Small intestine (tissue), 7 donors: ENCODE measurements at regions not wholly inside any gene's neighbourhood (a gene's known extent, or its start where the extent isn't known, plus 50 kb on each side); places are given as distances from the start of the nearest gene placed in this dataset.
"Not testable (repeated sequence)": the region's sequence is repeated elsewhere in the genome, so short reads cannot be mapped to it uniquely, and the experiment has no call there.

Experiments used
- DNase-seq, 2 donors: peaks; one replicate each; pipeline versions ENCODE4 v3.0.0 to v3.0.0-alpha.2; 2013
- FAIRE-seq: peaks from 2 replicates; lab custom pipeline; 2012; peaks lifted over from hg19 to GRCh38; lab: Jason Lieb, UNC
- H3K27ac ChIP-seq, 3 donors: one replicate each; pipeline ENCODE4 v1.5.1; 2013; ENCODE audit warnings: low read length in 2 of 3, mild to moderate bottlenecking in 2 of 3, control low read depth in 1 of 3, inconsistent platforms in 1 of 3, low read depth in 1 of 3, moderate library complexity in 1 of 3
- H3K27me3 ChIP-seq, 3 donors: one replicate each; pipeline ENCODE4 v1.6.1; 2013; ENCODE audit warnings: low read length in 3 of 3, inconsistent platforms in 1 of 3; ENCODE audit not compliant: control insufficient read depth in 3 of 3, insufficient read depth in 3 of 3
- H3K36me3 ChIP-seq, 3 donors: one replicate each; pipeline ENCODE4 v1.6.1; 2013; ENCODE audit warnings: low read length in 3 of 3, inconsistent platforms in 1 of 3, low read depth in 1 of 3, mild to moderate bottlenecking in 1 of 3, moderate library complexity in 1 of 3; ENCODE audit not compliant: control insufficient read depth in 3 of 3, insufficient read depth in 2 of 3
- H3K4me1 ChIP-seq, 3 donors: one replicate each; pipeline ENCODE4 v1.6.1; 2013; ENCODE audit warnings: low read length in 2 of 3, inconsistent platforms in 1 of 3, low read depth in 1 of 3, mild to moderate bottlenecking in 1 of 3, moderate library complexity in 1 of 3; ENCODE audit not compliant: control insufficient read depth in 3 of 3, insufficient read depth in 2 of 3
- H3K4me3 ChIP-seq, 3 donors: one replicate each; pipeline ENCODE4 v1.5.1; 2013; ENCODE audit warnings: low read length in 3 of 3, control low read depth in 1 of 3, inconsistent platforms in 1 of 3, low read depth in 1 of 3, mild to moderate bottlenecking in 1 of 3, moderate library complexity in 1 of 3
- H3K9me3 ChIP-seq, 2 donors: one replicate each; pipeline ENCODE4 v1.6.1; 2013; ENCODE audit warnings: low read depth in 1 of 2, low read length in 1 of 2; ENCODE audit not compliant: control insufficient read depth in 2 of 2, insufficient read depth in 1 of 2
- WGBS, 3 donors: extraction: QIAGEN DNeasy Blood & Tissue Kit; methylation state at CpG; one replicate each; pipeline ENCODE4 v1.1.7; 2013; 5-methylcytosine and 5-hydroxymethylcytosine counted together
- donor health status: healthy with polysubstance abuse.
- donor health status: control.
- donor health status: control.
- donor health status: Bipolar disorder and iron deficiency.
- donor health status: healthy.

DNA sequence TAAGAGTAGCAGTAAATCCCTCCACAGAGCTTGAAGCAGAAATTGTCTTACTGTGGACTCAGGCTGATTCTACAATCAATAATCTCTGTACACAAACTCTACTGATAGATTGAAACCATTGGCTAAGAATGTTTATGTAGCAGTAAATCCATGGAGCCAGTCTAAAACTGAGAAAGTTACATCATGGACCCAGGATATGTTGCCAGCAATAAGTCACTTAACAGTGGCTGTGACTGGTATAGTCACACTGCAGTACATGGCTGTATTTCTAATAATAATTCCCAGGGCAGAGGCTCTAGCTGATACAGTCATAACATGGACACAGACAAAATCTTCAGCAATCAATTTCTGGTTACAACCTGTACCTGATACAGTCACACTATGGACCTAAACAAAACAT is 262.8 kb downstream of the TSPY2 start:
- H3K4me3 ChIP-seq, H3K4me1 ChIP-seq, DNase-seq, FAIRE-seq, H3K36me3 ChIP-seq, H3K27ac ChIP-seq, H3K9me3 ChIP-seq, H3K27me3 ChIP-seq: not testable (repeated sequence)

DNA sequence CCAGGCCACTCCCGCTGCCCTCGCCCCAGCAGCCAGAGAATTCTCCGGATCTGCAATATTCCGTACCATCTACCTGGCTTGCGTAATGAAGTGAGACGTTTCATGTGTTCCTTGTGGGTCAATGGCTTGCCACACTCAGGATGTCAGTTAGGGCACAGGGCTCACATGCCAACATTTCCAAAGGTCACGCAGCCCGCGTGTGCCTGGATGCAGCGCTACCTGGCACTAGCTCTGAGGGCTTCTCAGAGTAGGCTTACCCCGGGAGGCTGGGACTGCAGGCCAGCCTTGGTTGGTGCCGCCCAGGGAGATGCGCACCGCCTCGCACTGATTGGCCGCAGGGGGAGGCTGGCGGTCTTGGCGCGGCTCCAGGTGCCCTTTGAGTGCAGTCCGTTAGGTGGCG is 274.0 kb downstream of the TSPY2 start:
- WGBS, 3 donors = no CpG with 5 or more reads among the region's 21 CpGs

DNA sequence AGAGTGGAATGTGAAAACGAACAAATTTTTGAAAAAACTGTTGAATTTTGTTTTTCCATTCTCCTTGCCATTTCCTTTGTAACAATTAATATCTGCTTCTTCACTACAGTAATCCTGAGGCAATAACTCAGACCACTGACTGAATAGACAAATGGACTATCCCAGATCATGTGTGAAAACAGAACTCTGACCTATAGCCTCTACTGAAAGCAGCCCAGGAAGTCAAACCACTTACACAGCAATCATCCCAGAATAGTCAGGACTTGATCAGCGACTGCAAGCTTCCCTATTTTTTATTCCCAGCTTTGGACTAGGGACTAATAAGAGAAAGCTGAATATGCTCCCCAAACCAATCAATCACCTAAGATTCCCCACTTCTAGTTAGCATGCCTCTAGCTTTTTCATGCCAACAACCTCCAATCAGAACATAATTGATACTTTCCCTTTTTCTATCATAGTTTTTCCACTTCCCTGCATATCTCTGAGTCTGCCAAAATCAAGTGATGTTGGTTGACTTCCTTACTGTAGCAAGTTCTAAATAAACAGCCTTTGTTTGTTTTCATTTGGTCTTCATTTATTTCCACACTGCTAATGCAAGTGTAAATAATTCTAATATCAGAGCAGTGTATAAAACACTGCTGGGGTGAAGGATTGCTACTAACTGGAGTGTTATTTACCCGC is 298.2 kb downstream of the TSPY2 start:
- not testable (repeated sequence) for H3K4me1 ChIP-seq, H3K27ac ChIP-seq, H3K9me3 ChIP-seq, H3K36me3 ChIP-seq, FAIRE-seq, DNase-seq, H3K4me3 ChIP-seq, H3K27me3 ChIP-seq
- 33 to 34% methylated on average over 2 of the region's 3 CpGs; no CpG with 5 or more reads in 1 of the 3 donors for WGBS, 3 donors

More for the DNA sequence above, 274.0 kb downstream of the TSPY2 start:
- H3K4me1 ChIP-seq, H3K36me3 ChIP-seq, DNase-seq, H3K4me3 ChIP-seq, H3K27ac ChIP-seq, FAIRE-seq, H3K27me3 ChIP-seq, H3K9me3 ChIP-seq: not testable (repeated sequence)

DNA sequence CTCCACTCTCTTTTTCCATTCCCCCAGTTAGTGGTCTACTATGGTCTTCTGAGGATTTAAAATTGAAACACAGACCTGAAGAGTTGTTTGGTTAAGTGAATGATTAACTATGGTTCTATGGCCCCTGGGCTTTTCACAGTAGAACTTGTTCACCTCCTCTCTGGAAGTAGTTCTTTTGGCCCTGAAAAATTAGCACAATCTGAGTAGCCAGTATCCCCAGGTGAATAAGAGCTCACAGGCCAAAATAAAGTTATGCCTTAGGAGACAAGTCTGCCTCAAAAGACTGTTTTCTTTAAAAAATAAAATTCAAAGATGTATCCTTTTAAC is 298.7 kb downstream of the TSPY2 start:
- not testable (repeated sequence) for H3K4me1 ChIP-seq, H3K27me3 ChIP-seq, DNase-seq, H3K4me3 ChIP-seq, FAIRE-seq, H3K27ac ChIP-seq, H3K9me3 ChIP-seq, H3K36me3 ChIP-seq

DNA sequence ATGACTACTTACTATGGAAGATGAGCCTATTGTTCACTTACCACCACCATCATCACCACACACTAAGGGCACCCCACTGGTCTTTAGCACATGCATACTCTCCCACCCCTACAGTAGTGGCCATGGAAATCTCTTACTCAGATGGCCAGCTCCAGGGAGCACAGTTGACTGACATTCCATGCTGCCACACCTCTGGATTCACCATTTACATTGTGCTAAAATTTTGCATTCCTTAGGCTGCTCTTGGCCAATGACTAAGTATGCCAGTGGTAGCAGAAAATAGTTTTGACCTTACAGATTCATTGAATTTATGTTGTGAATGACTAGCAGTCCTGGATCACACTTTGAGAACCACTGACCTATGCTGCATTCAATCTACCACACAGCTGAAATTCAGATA is 306.9 kb downstream of the TSPY2 start:
- not testable (repeated sequence) for DNase-seq, FAIRE-seq, H3K27me3 ChIP-seq, H3K27ac ChIP-seq, H3K36me3 ChIP-seq, H3K4me3 ChIP-seq, H3K4me1 ChIP-seq, H3K9me3 ChIP-seq

DNA sequence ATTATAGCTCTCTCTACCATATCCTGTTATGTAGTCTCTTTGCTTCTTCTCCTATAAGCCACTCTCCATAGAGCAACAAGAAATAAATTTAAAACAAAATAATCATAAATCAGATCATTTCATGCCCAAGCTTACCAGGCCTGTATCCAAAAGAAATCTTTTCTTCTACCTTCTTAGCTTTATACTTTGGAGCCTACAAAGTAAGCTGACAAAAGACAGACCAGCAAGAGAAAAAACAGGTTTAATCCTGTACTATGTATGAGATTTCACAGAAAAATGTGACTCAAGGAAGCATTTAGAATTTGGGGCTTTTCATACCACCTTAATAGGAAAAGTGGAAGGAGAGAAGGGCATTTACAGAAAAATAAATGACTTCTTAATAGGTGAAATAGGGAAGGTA is 321.0 kb downstream of the TSPY2 start:
- not testable (repeated sequence) for H3K9me3 ChIP-seq, H3K4me3 ChIP-seq, H3K4me1 ChIP-seq, H3K36me3 ChIP-seq, FAIRE-seq, H3K27me3 ChIP-seq, DNase-seq, H3K27ac ChIP-seq
